GM18909 (cell line): ENCODE measurements at regions not wholly inside any gene's neighbourhood (a gene's known extent, or its start where the extent isn't known, plus 50 kb on each side); places are given as distances from the start of the nearest gene placed in this dataset.
"Not testable (repeated sequence)": the region's sequence is repeated elsewhere in the genome, so short reads cannot be mapped to it uniquely, and the experiment has no call there.

ENCODE experiments used
- ATAC-seq: cut with Tn5 transposase; IDR thresholded peaks from one replicate; pipeline ENCODE4 v1.9.1; 2021; ENCODE audit warnings: mild to moderate bottlenecking; ENCODE audit not compliant: unreplicated experiment, poor library complexity

- not testable (repeated sequence) for ATAC-seq
These were observed 80.1 kb upstream of the TMEM170B start for GRCh38 chr6:11457422-11457821.

- not testable (repeated sequence) for ATAC-seq
These were observed 85.4 kb upstream of the TMEM170B start for GRCh38 chr6:11452106-11452505.

- no peak for ATAC-seq
These were observed 87.5 kb upstream of the TMEM170B start for GRCh38 chr6:11450037-11450436.

GRCh38 chr6:11449408-11449807 is 88.1 kb upstream of the TMEM170B start:
- no peak for ATAC-seq

- ATAC-seq, result no peak
These were observed 89.5 kb upstream of the TMEM170B start for GRCh38 chr6:11448038-11448437.

GRCh38 chr6:11447265-11447664 is 90.3 kb upstream of the TMEM170B start:
- ATAC-seq, result no peak

DNA sequence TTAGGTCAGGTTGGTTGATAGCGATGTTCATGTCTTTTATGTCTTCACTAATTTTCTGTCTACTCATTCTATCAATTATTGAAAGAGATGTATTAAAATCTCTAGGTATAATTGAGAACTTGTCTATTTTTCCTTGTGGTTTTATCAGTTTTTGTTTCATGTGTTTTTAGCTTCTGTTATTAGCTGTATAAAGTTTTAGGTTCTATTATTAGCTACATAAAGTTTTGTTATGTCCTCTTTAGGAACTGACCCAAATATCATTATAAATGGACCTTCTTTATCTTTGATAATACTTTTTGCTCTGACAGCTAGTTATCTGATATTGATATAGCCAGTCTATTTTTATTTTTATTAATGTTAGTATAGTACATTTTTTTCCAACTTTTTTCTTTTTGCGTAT is 92.4 kb upstream of the TMEM170B start:
- no peak for ATAC-seq

- not testable (repeated sequence) for ATAC-seq
These were observed 94.4 kb upstream of the TMEM170B start for GRCh38 chr6:11443125-11443524.

GRCh38 chr6:11442495-11442894 is 95.1 kb upstream of the TMEM170B start:
- no peak for ATAC-seq

DNA sequence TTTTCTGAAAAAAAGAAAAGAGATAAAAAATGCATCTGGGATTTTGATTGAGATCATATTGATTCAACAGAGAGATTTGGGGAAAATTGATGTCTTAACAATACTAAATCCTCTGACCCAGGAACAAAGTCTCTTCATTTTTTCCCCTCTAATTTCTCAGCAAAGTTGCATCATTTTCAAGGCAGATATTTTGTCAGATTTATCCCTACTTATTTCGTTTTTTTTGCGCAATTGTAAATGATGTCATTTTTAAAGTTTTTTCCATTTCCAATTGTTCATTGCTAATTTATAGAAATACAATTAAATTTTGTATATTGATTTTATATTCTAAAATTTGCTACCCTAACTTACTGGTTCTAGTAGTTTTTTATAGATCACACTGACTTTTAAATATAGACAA is 97.7 kb upstream of the TMEM170B start:
- ATAC-seq, result no peak

DNA sequence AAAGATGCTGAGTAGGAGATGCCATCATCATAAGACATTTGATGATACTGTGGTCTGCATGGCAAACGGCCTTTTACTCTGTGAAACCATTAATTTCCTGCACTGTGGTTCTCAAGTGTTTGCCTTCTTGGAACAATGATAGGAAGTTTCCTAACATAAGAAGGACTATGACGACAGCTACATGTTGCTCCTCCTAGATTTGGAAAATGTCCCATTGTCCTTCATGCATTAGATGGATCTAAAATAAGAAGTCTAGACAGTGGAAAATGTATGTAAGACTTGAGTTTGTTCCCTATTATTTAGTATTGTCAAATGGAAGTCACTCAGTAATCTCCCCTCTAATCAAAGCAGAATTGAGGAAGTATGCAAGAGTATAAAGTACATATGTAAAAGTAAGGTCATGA is 98.5 kb upstream of the TMEM170B start:
- ATAC-seq, result no peak

- ATAC-seq, result no peak
These were observed 99.6 kb upstream of the TMEM170B start for GRCh38 chr6:11437824-11438459.

GRCh38 chr6:11436508-11437096 is 100.9 kb upstream of the TMEM170B start:
- no peak for ATAC-seq

DNA sequence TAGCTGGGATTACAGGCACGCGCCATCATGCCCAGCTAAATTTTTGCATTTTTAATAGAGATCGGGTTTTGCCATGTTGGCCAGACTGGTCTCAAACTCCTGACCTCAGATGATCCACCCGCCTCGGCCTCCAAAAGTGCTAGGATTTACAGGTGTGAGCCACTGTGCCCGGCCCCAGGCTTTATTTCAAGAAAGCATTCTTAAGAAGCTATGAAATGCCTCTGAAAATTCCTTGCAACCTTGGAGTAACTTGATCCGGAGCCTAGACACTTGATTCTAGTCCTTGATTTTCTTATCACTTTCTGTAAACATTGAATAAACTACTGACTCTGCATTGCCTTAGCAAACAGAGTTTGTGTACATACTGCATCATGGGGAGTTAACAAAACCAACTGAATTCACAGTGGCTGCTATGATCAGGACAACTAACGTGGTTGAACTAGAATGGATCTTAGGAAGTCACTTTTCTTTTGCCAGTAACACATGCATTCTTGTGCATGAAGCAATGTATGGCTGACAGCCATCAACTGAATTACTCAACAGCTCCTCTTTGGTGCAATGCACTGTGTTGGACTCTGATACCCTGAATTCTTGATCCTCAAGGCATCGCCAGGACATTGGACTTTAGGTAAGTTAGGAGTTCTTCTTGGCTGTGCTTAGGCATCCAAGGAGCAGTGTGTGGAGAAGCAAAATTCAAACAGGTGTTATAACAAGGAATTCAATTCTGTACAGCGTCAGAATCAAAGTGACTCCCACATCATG is 102.8 kb upstream of the TMEM170B start:
- no peak for ATAC-seq

- no peak for ATAC-seq
These were observed 103.7 kb upstream of the TMEM170B start for GRCh38 chr6:11433860-11434259.

GRCh38 chr6:11432713-11433450 is 104.7 kb upstream of the TMEM170B start:
- no peak for ATAC-seq

DNA sequence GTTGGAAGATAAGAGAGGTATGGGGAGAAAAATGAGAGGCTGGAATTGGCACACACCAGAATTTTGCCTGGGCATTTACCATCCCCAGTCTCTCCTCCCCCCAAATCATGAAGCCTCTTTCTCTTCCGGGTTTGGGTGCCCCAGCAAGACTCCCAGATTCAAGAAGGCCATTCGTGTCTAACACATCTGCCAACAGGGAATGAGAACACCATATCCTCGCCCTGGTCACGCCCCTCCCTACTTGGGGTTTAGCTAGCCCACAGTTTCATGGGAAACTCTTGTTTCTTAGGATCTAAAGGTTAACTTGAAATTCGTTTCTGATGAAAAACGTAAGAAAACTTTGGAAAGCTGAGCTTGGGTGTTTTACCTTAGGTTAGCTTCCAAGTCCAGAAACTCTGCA is 105.5 kb upstream of the TMEM170B start:
- no peak for ATAC-seq

DNA sequence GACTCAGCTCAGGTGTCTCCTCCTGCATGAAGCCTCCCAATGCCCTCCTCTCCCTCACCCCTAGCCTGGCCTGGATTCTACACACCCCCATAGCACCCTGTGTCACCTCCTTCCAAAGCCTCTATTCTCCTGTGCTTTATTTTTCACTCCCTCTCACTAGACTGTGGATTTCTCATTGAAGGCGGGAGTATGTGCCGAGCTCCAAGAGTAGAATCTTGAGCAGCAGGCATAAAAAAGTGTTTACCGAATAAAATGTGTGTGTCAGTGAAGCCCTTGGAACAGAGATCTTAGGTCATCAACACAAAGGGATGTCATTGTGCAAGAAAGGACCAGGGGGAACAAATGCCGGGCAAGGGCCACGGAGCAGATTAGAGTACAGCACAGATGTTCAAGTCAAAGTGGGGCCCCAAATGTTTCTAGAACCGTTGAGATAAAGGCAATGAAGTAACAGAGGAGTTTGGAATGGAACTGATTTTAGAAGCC is 106.1 kb upstream of the TMEM170B start:
- no peak for ATAC-seq

- no peak for ATAC-seq
These were observed 107.5 kb upstream of the TMEM170B start for GRCh38 chr6:11430036-11430435.

DNA sequence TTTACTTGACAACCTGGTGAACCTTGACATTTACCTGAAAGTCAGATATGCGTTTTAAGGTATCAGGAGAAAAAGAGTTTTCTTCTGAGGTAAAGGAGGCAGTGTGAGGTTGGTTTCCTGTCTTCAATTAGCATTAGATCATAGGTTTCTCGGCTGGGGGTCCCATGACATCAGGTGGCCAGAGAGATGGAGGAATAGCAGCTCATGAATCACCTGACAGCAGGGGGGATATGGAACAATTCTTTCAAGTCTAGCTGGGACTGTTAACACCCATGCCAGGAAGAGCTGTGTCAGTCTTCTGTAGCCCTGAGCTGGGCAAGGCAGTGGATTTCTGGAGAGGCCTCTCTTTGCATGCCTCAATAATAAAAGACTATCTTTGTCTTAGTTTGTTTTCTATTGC is 108.0 kb upstream of the TMEM170B start:
- ATAC-seq, result peak; percentile 34

- peak; percentile 58 for ATAC-seq
These were observed 108.7 kb upstream of the TMEM170B start for GRCh38 chr6:11428895-11429294.
